Subcutaneous abdominal adipose tissue (tissue), 5 donors: ENCODE measurements at regions not wholly inside any gene's neighbourhood (a gene's known extent, or its start where the extent isn't known, plus 50 kb on each side); places are given as distances from the start of the nearest gene placed in this dataset.

Experiments used
- H3K27ac ChIP-seq: one replicate; pipeline ENCODE4 v1.7.0; 2013; ENCODE audit warnings: low read depth, mild to moderate bottlenecking, inconsistent platforms, low read length, moderate library complexity
- H3K27me3 ChIP-seq, 5 donors: one replicate each; pipeline ENCODE4 v1.7.0; 2013; ENCODE audit warnings: low read length in 5 of 5, inconsistent platforms in 1 of 5; ENCODE audit not compliant: control insufficient read depth in 5 of 5, insufficient read depth in 4 of 5
- H3K36me3 ChIP-seq, 5 donors: one replicate each; pipeline ENCODE4 v1.7.0; 2013; ENCODE audit warnings: low read length in 5 of 5; ENCODE audit not compliant: control insufficient read depth in 5 of 5, insufficient read depth in 5 of 5
- H3K4me1 ChIP-seq, 5 donors: one replicate each; pipeline ENCODE4 v1.7.0; 2013; ENCODE audit warnings: low read length in 5 of 5, mild to moderate bottlenecking in 3 of 5, moderate library complexity in 1 of 5; ENCODE audit not compliant: control insufficient read depth in 5 of 5, insufficient read depth in 5 of 5
- H3K4me3 ChIP-seq, 5 donors: one replicate each; pipeline ENCODE4 v1.7.0; 2013; ENCODE audit warnings: low read length in 5 of 5, low read depth in 1 of 5
- H3K9ac ChIP-seq, 5 donors: one replicate each; pipeline ENCODE4 v1.7.0; 2013; ENCODE audit warnings: low read length in 5 of 5, mild to moderate bottlenecking in 4 of 5, moderate library complexity in 3 of 5
- H3K9me3 ChIP-seq, 5 donors: one replicate each; pipeline ENCODE4 v1.7.0; 2013; ENCODE audit warnings: low read length in 5 of 5; ENCODE audit not compliant: control insufficient read depth in 5 of 5
- donor health status: healthy.
- donor health status: healthy.
- donor health status: healthy.
- donor health status: healthy.
- donor health status: healthy.

GRCh38 chr2:187125318-187125717 lies 276.3 kb upstream of the ZSWIM2 start:
- Histone ChIP-seq H3K9me3 (no peaks in the 10 kb centered on the region), H3K4me3 (no peak overlapping the region), H3K36me3 (no peaks in the 10 kb centered on the region), H3K27ac (no peak overlapping the region), H3K4me1 (no peaks in the 10 kb centered on the region), H3K27me3 (no peaks in the 10 kb centered on the region), H3K9ac (no peak overlapping the region)

GRCh38 chr2:187124529-187124928 lies 275.6 kb upstream of the ZSWIM2 start:
- H3K27me3 ChIP-seq, result no peaks in the 10 kb centered on the region
- no peak overlapping the region for H3K27ac ChIP-seq
- no peak overlapping the region for H3K9ac ChIP-seq
- H3K36me3 ChIP-seq, result no peaks in the 10 kb centered on the region
- no peak overlapping the region for H3K4me3 ChIP-seq
- no peaks in the 10 kb centered on the region for H3K4me1 ChIP-seq
- H3K9me3 ChIP-seq, result no peaks in the 10 kb centered on the region

DNA sequence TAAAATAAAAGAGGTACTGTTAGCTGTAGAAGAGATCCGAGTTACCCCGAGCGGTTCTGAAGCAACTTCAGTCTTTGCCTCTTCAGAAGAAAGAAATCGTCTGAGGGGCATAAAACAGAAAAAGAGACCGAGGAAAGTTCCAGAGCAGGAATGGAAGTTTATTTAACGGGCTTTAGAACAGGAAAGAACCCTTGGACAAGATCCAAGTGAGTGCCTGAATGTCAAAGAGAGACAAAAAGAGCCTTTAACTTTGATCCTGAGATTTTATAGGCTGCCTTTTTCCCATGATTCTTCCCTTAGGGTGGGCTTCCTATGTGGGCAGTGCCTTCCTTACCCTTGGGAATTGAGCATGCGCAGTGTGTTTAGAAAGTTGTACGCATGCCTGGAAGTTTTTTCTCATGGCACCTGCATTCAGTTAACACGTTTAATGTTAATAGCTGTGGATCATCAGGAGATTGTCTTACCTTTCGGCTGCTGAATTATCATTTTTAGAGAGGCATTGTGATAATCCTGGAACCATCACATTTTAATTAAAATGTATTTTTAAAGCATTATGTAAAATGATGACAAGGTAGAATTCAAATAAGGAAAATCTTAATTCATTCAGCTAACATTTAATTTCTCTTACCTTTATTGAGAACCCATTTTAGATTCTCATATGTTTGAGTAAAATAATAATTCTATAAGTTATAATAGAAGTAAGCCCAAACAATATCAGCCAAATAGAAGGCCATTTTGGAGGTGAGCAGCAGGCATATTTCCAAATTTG lies 269.5 kb upstream of the ZSWIM2 start:
- Histone ChIP-seq H3K27ac (no peak overlapping the region), H3K9ac (no peak overlapping the region), H3K4me1 (no peaks in the 10 kb centered on the region), H3K27me3 (no peaks in the 10 kb centered on the region), H3K36me3 (no peaks in the 10 kb centered on the region), H3K9me3 (no peaks in the 10 kb centered on the region), H3K4me3 (no peak overlapping the region)

- Histone ChIP-seq H3K27me3 (no peaks in the 10 kb centered on the region), H3K9me3 (no peaks in the 10 kb centered on the region), H3K27ac (no peak overlapping the region), H3K4me3 (no peak overlapping the region), H3K9ac (no peak overlapping the region), H3K4me1 (no peaks in the 10 kb centered on the region), H3K36me3 (no peaks in the 10 kb centered on the region)
These were observed 268.5 kb upstream of the ZSWIM2 start for GRCh38 chr2:187117483-187117882.

DNA sequence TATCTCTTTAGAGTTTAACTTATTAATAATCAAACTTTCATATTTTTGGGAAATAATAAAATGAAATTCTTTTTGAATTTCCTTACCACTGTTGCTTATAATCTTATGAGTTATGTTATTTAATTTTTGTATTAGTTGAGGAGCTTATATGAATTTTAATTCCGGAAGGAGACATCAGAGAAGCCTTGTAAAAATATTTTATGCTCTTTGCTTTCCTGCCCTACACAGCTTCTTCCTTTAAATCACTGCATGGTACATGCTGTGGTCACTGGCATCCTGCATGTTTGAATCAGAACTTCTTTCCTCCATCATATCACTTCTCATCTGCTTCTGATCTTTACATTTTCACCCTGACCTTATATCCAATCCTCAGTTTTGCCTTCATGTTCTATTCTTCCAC lies 266.7 kb upstream of the ZSWIM2 start:
- Histone ChIP-seq H3K27ac (no peak overlapping the region), H3K4me3 (no peak overlapping the region), H3K4me1 (no peaks in the 10 kb centered on the region), H3K9me3 (no peaks in the 10 kb centered on the region), H3K9ac (no peak overlapping the region), H3K36me3 (no peaks in the 10 kb centered on the region), H3K27me3 (no peaks in the 10 kb centered on the region)

DNA sequence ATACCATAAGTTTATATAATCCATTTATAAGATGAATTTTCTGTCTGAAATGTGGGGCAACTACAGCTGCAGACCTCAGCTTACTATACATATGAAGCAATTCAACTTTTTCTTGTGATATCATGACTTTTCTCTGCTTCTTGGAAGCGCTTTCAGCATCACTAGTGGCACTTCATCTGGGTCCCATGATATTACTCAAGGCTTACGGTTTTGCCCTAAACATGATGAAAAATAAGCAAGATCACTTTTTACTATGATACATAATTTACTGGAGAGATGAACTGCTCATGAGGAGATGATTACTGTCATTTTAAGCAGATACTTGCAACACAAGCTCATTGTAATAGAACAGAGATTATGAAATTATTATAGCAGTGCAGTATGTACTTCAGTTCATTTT lies 258.0 kb upstream of the ZSWIM2 start:
- Histone ChIP-seq H3K4me1 (peaks cover 0 to 21% (median 0%) of the 10 kb centered on the region in 5 donors), H3K27me3 (no peaks in the 10 kb centered on the region), H3K27ac (no peak overlapping the region), H3K9ac (no peak overlapping the region), H3K36me3 (no peaks in the 10 kb centered on the region), H3K4me3 (no peak overlapping the region), H3K9me3 (no peaks in the 10 kb centered on the region)

GRCh38 chr2:187105218-187105617 lies 256.2 kb upstream of the ZSWIM2 start:
- peaks cover 0 to 21% (median 0%) of the 10 kb centered on the region in 5 donors for H3K4me1 ChIP-seq
- H3K36me3 ChIP-seq, result no peaks in the 10 kb centered on the region
- H3K9ac ChIP-seq, result no peak overlapping the region
- H3K27ac ChIP-seq, result no peak overlapping the region
- no peaks in the 10 kb centered on the region for H3K27me3 ChIP-seq
- H3K9me3 ChIP-seq, result no peaks in the 10 kb centered on the region
- H3K4me3 ChIP-seq, result no peak overlapping the region

GRCh38 chr2:187102381-187102780 lies 253.4 kb upstream of the ZSWIM2 start:
- no peaks in the 10 kb centered on the region for H3K9me3 ChIP-seq
- no peak overlapping the region for H3K4me3 ChIP-seq
- no peaks in the 10 kb centered on the region for H3K27me3 ChIP-seq
- H3K36me3 ChIP-seq, result no peaks in the 10 kb centered on the region
- no peak overlapping the region for H3K9ac ChIP-seq
- peaks cover 0 to 21% (median 0%) of the 10 kb centered on the region in 5 donors for H3K4me1 ChIP-seq
- H3K27ac ChIP-seq, result no peak overlapping the region

GRCh38 chr2:187098154-187098553 lies 249.2 kb upstream of the ZSWIM2 start:
- H3K9me3 ChIP-seq, result no peaks in the 10 kb centered on the region
- H3K9ac ChIP-seq, result no peak overlapping the region
- no peak overlapping the region for H3K27ac ChIP-seq
- H3K27me3 ChIP-seq, result no peaks in the 10 kb centered on the region
- peaks cover 0 to 7% (median 0%) of the 10 kb centered on the region in 5 donors for H3K4me1 ChIP-seq
- H3K4me3 ChIP-seq, result no peak overlapping the region
- no peaks in the 10 kb centered on the region for H3K36me3 ChIP-seq

GRCh38 chr2:187093771-187094412 lies 244.9 kb upstream of the ZSWIM2 start:
- no peak overlapping the region for H3K4me3 ChIP-seq
- H3K9me3 ChIP-seq, result no peaks in the 10 kb centered on the region
- H3K4me1 ChIP-seq, result no peaks in the 10 kb centered on the region
- H3K36me3 ChIP-seq, result no peaks in the 10 kb centered on the region
- no peak overlapping the region for H3K27ac ChIP-seq
- no peaks in the 10 kb centered on the region for H3K27me3 ChIP-seq
- H3K9ac ChIP-seq, result no peak overlapping the region
